ENCODE measurements at regions not wholly inside any gene's neighbourhood (a gene's known extent, or its start where the extent isn't known, plus 50 kb on each side); places are given as distances from the start of the nearest gene placed in this dataset.
"Not testable (repeated sequence)": the region's sequence is repeated elsewhere in the genome, so short reads cannot be mapped to it uniquely, and the experiment has no call there.

GRCh38 chr1:29948581-29948980 is 712.3 kb downstream of the PTPRU start:
- DNase-seq: no peak

- no peak for DNase-seq
These were observed 709.7 kb downstream of the PTPRU start for GRCh38 chr1:29946057-29946456.

- no peak for DNase-seq
These were observed 709.1 kb downstream of the PTPRU start for GRCh38 chr1:29945426-29945825.

GRCh38 chr1:29944253-29944905 is 708.1 kb downstream of the PTPRU start:
- no peak for DNase-seq

- no peak for DNase-seq
These were observed 706.7 kb downstream of the PTPRU start for GRCh38 chr1:29943034-29943433.

GRCh38 chr1:29939079-29939478 is 702.8 kb downstream of the PTPRU start:
- DNase-seq: no peak

GRCh38 chr1:29937356-29937755 is 701.0 kb downstream of the PTPRU start:
- DNase-seq: no peak

GRCh38 chr1:29936031-29936544 is 699.8 kb downstream of the PTPRU start:
- no peak for DNase-seq

GRCh38 chr1:29934255-29934772 is 698.0 kb downstream of the PTPRU start:
- no peak for DNase-seq

- no peak for DNase-seq
These were observed 696.7 kb downstream of the PTPRU start for GRCh38 chr1:29933067-29933466.

GRCh38 chr1:29932626-29933025 is 696.3 kb downstream of the PTPRU start:
- DNase-seq: no peak

GRCh38 chr1:29931477-29932175 is 695.3 kb downstream of the PTPRU start:
- no peak for DNase-seq

GRCh38 chr1:29925058-29925457 is 688.7 kb downstream of the PTPRU start:
- DNase-seq: no peak

GRCh38 chr1:29924017-29924431 is 687.7 kb downstream of the PTPRU start:
- DNase-seq: no peak

- no peak for DNase-seq
These were observed 685.4 kb downstream of the PTPRU start for GRCh38 chr1:29921741-29922140.

GRCh38 chr1:29920784-29921183 is 684.5 kb downstream of the PTPRU start:
- no peak for DNase-seq

GRCh38 chr1:29920316-29920715 is 684.0 kb downstream of the PTPRU start:
- DNase-seq: no peak

GRCh38 chr1:29919041-29919440 is 682.7 kb downstream of the PTPRU start:
- DNase-seq: not testable (repeated sequence)

GRCh38 chr1:29916656-29917369 is 680.5 kb downstream of the PTPRU start:
- no peak for DNase-seq

- no peak for DNase-seq
These were observed 678.6 kb downstream of the PTPRU start for GRCh38 chr1:29914936-29915335.

- peak; percentile 37 for DNase-seq
These were observed 676.1 kb downstream of the PTPRU start for GRCh38 chr1:29912425-29912824.

- no peak for DNase-seq
These were observed 673.6 kb downstream of the PTPRU start for GRCh38 chr1:29909962-29910361.

GRCh38 chr1:29907596-29907995 is 671.3 kb downstream of the PTPRU start:
- DNase-seq: no peak

- DNase-seq: no peak
These were observed 670.6 kb downstream of the PTPRU start for GRCh38 chr1:29906927-29907326.
